Smooth muscle cell (in vitro differentiated cells): ENCODE measurements at regions not wholly inside any gene's neighbourhood (a gene's known extent, or its start where the extent isn't known, plus 50 kb on each side); places are given as distances from the start of the nearest gene placed in this dataset.

Experiments used
- DNase-seq: peaks from one replicate; lab custom pipeline; 2025; ENCODE audit not compliant: unreplicated experiment; lab: John Stamatoyannopoulos, UW
- H2AFZ ChIP-seq: fragments of 200-600 bp; sonication (generic); 2 replicates; pipeline ENCODE4 v1.6.0; 2016; ENCODE audit warnings: antibody characterized with exemption, low read depth, mild to moderate bottlenecking
- H3F3A ChIP-seq: fragments of 200-600 bp; sonication (generic); 2 replicates; pipeline ENCODE4 v1.6.0; 2017; ENCODE audit warnings: antibody characterized with exemption, low read depth
- H3K27ac ChIP-seq: fragments of 200-600 bp; sonication (generic); 2 replicates; pipeline ENCODE4 v1.5.1; 2016; ENCODE audit warnings: low read depth, mild to moderate bottlenecking
- H3K27me3 ChIP-seq: fragments of 200-600 bp; sonication (generic); 2 replicates; pipeline ENCODE4 v1.6.1; 2016; ENCODE audit warnings: low read depth, mild to moderate bottlenecking
- H3K36me3 ChIP-seq: fragments of 200-600 bp; sonication (generic); 2 replicates; pipeline ENCODE4 v1.5.1; 2016; ENCODE audit warnings: low read depth
- H3K4me1 ChIP-seq: fragments of 200-600 bp; sonication (generic); 2 replicates; pipeline ENCODE4 v1.5.1; 2016; ENCODE audit warnings: low read depth
- H3K4me2 ChIP-seq: fragments of 200-600 bp; sonication (generic); 2 replicates; pipeline ENCODE4 v1.6.0; 2016; ENCODE audit warnings: mild to moderate bottlenecking
- H3K4me3 ChIP-seq: fragments of 200-600 bp; sonication (generic); 2 replicates; pipeline ENCODE4 v1.5.1; 2016; ENCODE audit warnings: mild to moderate bottlenecking
- H3K79me2 ChIP-seq: fragments of 200-600 bp; sonication (generic); 2 replicates; pipeline ENCODE4 v1.6.0; 2016; ENCODE audit warnings: low read depth, mild to moderate bottlenecking
- H3K9ac ChIP-seq: fragments of 200-600 bp; sonication (generic); 2 replicates; pipeline ENCODE4 v1.6.0; 2016; ENCODE audit warnings: low read depth
- H3K9me3 ChIP-seq: fragments of 200-600 bp; sonication (generic); replicated peaks from 2 replicates; pipeline ENCODE4 v1.5.1; 2016; ENCODE audit warnings: low read depth
- H4K20me1 ChIP-seq: fragments of 200-600 bp; sonication (generic); 2 replicates; pipeline ENCODE4 v1.6.0; 2016; ENCODE audit warnings: low read depth
- WGBS: methylation state at CpG from one replicate; pipeline ENCODE4 v1.1.7; 2016; ENCODE audit warnings: low lambda C conversion rate; 5-methylcytosine and 5-hydroxymethylcytosine counted together
- TF ChIP-seq, protein P1 (sequence below): fragments of 200-600 bp; sonication (generic); IDR thresholded peaks from 2 replicates; pipeline ENCODE4 v1.5.1; 2017; ENCODE audit warnings: borderline replicate concordance, mild to moderate bottlenecking, antibody characterized with exemption; ENCODE audit not compliant: insufficient read depth, poor library complexity, severe bottlenecking

DNA sequence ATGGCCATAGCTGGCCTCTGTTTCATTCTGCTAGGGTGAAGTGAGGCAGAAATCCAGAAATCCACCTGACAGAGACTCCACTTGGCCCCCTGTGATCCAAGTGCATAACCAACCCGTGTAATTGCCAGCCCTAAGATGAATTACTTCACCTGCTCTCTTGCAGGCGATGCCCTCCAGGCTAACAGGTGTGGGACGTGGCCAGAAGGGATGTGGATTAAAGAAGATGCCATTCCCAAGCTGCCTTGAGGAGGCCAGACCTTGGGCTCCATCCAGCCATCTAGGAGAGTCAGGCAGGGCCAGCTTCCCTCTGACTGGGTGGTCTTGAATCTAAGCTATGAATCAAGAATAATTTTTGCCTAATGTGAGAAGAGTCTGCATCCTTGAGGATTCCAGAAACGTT, 154.5 kb upstream of the BNIP2 start:
- Histone ChIP-seq H3K4me3 (no peak overlapping the region), H3K79me2 (no peaks in the 10 kb centered on the region), H3F3A (no peaks in the 10 kb centered on the region), H2AFZ (no peak overlapping the region), H3K9me3 (no peaks in the 10 kb centered on the region), H3K4me1 (no peaks in the 10 kb centered on the region), H4K20me1 (no peaks in the 10 kb centered on the region), H3K27ac (no peak overlapping the region), H3K36me3 (no peaks in the 10 kb centered on the region), H3K9ac (no peak overlapping the region), H3K4me2 (no peak overlapping the region), H3K27me3 (peaks cover 36% of the 10 kb centered on the region)
- 78% methylated on average over 4 of the region's 4 CpGs for WGBS
- TF ChIP-seq, protein P1, sequence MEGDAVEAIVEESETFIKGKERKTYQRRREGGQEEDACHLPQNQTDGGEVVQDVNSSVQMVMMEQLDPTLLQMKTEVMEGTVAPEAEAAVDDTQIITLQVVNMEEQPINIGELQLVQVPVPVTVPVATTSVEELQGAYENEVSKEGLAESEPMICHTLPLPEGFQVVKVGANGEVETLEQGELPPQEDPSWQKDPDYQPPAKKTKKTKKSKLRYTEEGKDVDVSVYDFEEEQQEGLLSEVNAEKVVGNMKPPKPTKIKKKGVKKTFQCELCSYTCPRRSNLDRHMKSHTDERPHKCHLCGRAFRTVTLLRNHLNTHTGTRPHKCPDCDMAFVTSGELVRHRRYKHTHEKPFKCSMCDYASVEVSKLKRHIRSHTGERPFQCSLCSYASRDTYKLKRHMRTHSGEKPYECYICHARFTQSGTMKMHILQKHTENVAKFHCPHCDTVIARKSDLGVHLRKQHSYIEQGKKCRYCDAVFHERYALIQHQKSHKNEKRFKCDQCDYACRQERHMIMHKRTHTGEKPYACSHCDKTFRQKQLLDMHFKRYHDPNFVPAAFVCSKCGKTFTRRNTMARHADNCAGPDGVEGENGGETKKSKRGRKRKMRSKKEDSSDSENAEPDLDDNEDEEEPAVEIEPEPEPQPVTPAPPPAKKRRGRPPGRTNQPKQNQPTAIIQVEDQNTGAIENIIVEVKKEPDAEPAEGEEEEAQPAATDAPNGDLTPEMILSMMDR = no peak
- DNase-seq = no peak

DNA sequence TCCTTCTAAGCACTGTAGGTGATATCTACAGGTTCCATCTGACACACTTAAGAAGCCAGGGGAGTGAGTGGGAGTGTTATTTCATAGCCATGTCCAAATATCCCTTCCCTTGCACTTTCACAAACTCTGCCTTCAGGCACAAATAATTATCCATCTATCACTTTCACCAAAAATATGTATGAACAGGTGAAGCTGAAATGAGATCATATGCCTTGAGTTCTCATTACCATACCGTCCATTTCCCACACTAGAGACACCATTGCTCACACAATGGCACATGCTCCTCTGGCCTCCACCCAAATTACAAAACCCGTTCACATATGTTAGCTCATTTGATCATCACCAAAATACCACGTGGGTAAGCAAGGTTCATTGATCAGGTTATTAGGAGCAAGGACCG, 151.9 kb upstream of the BNIP2 start:
- H3K36me3 ChIP-seq = no peaks in the 10 kb centered on the region
- no peaks in the 10 kb centered on the region for H4K20me1 ChIP-seq
- H3K4me3 ChIP-seq = no peak overlapping the region
- WGBS = 89% methylated on average over 4 of the region's 4 CpGs
- no peak overlapping the region for H2AFZ ChIP-seq
- no peaks in the 10 kb centered on the region for H3K4me1 ChIP-seq
- no peaks in the 10 kb centered on the region for H3K9me3 ChIP-seq
- no peaks in the 10 kb centered on the region for H3K79me2 ChIP-seq
- no peak overlapping the region for H3K9ac ChIP-seq
- TF ChIP-seq, protein P1 = no peak
- peaks cover 31% of the 10 kb centered on the region for H3K27me3 ChIP-seq
- H3F3A ChIP-seq = no peaks in the 10 kb centered on the region
- no peak for DNase-seq
- H3K4me2 ChIP-seq = no peak overlapping the region
- no peak overlapping the region for H3K27ac ChIP-seq

DNA sequence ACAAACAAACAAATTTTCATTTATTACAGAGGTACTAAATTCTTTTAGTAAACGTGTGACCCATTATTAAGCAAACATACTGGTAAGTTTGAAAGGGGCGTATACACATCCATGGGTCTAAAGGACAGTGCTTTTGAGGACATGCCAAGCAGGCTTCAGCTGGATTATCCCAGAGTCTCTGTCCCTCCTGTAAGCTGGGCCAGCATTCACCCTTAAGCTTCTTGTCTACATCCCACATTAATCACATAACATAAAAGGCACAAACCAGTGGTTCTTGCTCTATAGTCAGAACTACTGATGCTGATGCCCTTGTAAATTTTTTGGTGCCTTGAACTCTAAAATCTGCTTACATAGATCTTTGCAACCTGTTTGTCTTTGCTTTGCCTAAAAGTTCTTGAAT, 150.8 kb upstream of the BNIP2 start:
- H3K27ac ChIP-seq = no peak overlapping the region
- H3K4me3 ChIP-seq = no peak overlapping the region
- H3K4me1 ChIP-seq = no peaks in the 10 kb centered on the region
- H2AFZ ChIP-seq = no peak overlapping the region
- no peaks in the 10 kb centered on the region for H3K9me3 ChIP-seq
- no peaks in the 10 kb centered on the region for H3F3A ChIP-seq
- H3K36me3 ChIP-seq = no peaks in the 10 kb centered on the region
- WGBS = 88% methylated on average over 2 of the region's 2 CpGs
- peaks cover 28% of the 10 kb centered on the region for H3K27me3 ChIP-seq
- no peak for DNase-seq
- no peaks in the 10 kb centered on the region for H4K20me1 ChIP-seq
- H3K79me2 ChIP-seq = no peaks in the 10 kb centered on the region
- no peak overlapping the region for H3K9ac ChIP-seq
- TF ChIP-seq, protein P1 = no peak
- H3K4me2 ChIP-seq = no peak overlapping the region

DNA sequence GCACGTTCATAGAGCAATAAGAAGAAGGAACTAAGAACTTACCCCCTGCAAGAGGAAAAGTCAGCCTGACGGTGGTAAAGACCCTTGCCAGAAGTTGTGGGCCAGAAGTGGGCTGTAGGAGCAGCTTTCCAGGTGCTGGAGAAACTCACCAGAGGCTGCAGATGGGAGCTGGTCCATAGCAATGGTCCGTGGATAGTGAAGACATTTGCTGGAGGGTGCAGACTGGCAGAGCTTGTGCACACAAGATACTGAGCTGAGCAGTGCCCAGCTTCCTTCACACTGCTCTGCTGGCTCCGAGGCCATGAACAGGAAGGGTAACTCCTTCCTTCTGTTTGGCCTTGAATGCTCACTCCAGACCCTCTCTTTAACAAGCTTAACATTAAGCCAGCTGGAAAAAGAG, 149.8 kb upstream of the BNIP2 start:
- no peak overlapping the region for H3K4me2 ChIP-seq
- no peaks in the 10 kb centered on the region for H4K20me1 ChIP-seq
- TF ChIP-seq, protein P1 = no peak
- 81% methylated on average over 4 of the region's 4 CpGs for WGBS
- DNase-seq = no peak
- H3K36me3 ChIP-seq = no peaks in the 10 kb centered on the region
- no peaks in the 10 kb centered on the region for H3K9me3 ChIP-seq
- H3K79me2 ChIP-seq = no peaks in the 10 kb centered on the region
- no peaks in the 10 kb centered on the region for H3F3A ChIP-seq
- H3K27me3 ChIP-seq = peaks cover 19% of the 10 kb centered on the region
- no peak overlapping the region for H3K27ac ChIP-seq
- no peak overlapping the region for H2AFZ ChIP-seq
- no peak overlapping the region for H3K4me3 ChIP-seq
- no peak overlapping the region for H3K9ac ChIP-seq
- H3K4me1 ChIP-seq = no peaks in the 10 kb centered on the region
